ENCODE measurements at regions not wholly inside any gene's neighbourhood (a gene's known extent, or its start where the extent isn't known, plus 50 kb on each side); places are given as distances from the start of the nearest gene placed in this dataset.

- TF ChIP-seq POLR2AphosphoS5 (IDR thresholded peaks at IDR 0.05; ENCODE audit: low read depth, low read length) (no peak), POLR2A (IDR thresholded peaks at IDR 0.05; ENCODE audit: low read depth, low read length) (no peak), PAX5 (IDR thresholded peaks at IDR 0.05; ENCODE audit: insufficient read depth, low read length, severe bottlenecking) (no peak), TAF1 (IDR thresholded peaks at IDR 0.05; ENCODE audit: low read depth, low read length) (no peak), POU2F2 (IDR thresholded peaks at IDR 0.05; ENCODE audit: low read depth, low read length) (no peak)
Observed at GRCh38 chr14:82854131-82854530, 1320.5 kb upstream of the SEL1L start.

All from GM12891 (cell line).